NK-92 treated with Interleukin-12 subunit alpha and Interleukin-12 subunit beta, amount 100 ng/mL, for 24 hours (cell line): ENCODE measurements at regions not wholly inside any gene's neighbourhood (a gene's known extent, or its start where the extent isn't known, plus 50 kb on each side); places are given as distances from the start of the nearest gene placed in this dataset.

ENCODE experiments used
- DNase-seq: peaks from one replicate; lab custom pipeline; 2025; lab: John Stamatoyannopoulos, UW

DNA sequence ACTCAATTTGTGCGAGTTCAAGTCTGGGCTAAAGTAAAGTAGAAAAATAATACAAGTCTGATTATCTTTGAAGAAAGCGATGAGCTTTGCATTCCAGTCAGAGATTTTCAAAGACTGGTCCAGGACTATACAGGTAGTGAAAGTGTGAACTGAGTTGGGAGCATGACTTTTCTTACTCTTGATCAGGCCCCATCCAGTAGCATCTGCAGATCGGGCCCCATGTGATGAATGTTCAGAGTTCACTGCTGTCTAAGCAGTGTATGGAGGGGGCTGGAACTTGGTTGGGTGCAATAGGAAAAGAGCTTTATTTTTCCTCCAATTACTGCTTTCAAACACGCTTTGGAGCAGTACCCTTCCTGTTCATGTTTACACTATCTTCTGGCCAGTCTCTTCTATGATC is 747.4 kb upstream of the ID2 start:
- DNase-seq, result no peak

DNA sequence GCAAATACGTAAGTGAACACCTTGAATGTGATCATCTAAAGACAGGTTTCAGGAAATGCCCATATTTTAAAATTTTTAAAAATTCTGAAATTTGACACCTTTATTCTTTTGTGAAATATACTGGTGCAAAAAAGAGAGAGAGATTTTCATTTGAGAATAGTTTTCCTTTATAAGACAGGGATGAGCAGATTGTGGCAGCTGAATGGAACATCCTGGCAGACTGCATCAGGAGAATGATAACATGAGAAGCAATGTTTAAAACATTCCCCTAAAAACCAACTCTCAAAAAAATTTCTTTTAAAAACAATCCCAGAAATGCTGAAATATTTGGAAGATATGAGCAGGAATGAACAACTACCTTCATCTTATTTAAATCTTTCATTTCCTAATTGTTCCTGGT is 744.8 kb upstream of the ID2 start:
- DNase-seq, result no peak

DNA sequence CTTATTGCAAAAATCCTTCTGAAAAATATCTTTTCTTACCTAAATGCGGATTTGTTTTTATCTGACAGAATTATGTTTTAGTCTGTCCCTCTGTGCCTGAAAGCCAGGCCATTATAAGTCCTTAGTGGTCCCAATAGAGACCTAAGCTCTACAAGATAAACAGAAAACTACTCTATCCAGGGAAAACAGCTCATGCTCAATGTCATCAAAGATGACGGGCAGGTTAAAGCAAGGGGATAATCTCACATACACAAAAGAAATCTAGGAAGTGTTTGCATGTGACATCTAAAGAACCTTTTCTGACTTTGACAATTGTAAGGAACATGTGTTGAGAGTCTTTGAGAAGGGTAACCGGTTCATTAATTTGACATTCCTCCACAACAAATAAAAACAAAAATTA is 741.1 kb upstream of the ID2 start:
- no peak for DNase-seq

DNA sequence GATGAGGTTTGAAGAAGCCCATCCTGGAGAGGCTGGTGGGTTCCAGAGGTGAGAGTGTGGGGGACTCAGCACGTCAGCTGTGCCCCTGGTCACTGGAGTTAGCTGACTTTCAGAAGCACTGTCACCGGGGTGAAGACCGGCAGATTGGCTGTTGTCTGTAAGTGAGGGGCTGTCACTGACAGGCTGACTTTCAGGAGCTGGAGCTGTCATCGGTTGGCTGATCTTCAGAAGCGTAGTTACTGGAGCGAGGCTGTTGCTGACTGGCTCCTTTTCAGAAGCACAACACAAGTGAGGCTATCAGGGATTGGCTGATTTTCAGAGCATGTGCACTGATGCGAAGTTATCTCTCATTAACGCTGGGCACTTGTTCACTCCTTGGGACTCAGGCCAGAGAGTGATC is 738.4 kb upstream of the ID2 start:
- DNase-seq, result no peak

DNA sequence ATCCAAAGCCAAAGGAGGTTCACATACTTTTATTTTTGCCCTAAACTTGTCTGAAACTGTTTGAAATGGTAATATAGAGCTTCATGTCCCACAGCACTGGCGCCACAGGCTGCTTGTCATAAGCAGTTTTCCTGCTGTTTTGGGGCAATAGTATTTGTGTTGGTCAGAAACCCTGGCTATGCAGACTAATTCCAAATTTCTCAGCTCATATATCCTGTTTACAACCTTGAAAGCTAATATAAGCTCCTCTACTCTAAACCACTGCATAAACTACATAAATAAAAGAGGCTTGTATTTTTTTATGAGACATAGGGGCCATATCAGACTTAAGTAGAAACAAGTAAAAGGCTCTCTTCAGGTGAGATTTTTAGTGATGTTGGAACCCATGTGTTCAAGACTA is 736.8 kb upstream of the ID2 start:
- no peak for DNase-seq

DNA sequence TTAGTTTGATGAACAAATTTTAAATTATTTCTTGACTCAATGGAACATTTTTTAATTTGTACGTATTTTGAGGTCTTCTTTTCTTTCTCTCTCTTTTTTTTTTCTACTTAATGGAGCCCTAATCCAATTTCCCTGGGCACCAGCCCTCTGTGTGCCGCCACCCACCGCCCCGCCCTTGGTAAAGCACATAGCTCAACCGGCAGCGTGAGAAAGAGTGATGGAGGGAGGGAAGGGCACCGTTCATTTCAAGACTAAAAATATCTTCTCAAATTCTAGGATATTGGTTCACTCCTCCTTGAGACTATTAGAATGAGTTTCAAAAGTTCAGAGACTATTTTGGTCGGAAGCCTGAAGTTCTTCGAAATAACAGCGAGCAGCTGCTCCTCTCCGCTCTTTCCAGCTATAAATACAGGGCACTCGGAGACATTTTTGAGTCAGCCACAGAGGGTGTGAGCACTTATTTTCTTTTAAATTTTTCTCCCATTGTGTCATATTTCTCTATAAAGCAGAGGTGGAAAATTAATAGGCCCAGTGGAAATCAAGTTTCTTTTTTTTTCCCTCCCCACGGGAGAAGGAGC is 731.7 kb upstream of the ID2 start:
- DNase-seq, result no peak

DNA sequence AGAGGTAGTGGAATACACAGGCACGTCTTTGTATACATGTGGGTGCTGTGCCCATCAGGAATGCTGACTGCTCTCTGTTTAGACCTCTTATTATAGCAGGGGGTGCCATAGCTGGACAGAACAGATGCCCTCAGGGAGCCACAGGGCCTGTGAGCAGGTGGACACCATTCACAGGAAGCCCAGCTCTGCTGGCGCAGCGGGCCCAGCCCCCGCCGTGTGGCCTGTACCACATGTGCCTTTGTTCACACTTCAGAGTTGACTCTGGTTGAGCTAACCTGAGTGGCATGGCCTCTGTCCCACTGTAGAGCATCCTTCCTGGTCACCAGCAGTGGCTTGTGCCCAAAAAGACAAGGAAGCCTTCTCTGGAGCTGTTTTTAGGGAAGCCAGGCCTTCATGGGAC is 730.9 kb upstream of the ID2 start:
- no peak for DNase-seq

DNA sequence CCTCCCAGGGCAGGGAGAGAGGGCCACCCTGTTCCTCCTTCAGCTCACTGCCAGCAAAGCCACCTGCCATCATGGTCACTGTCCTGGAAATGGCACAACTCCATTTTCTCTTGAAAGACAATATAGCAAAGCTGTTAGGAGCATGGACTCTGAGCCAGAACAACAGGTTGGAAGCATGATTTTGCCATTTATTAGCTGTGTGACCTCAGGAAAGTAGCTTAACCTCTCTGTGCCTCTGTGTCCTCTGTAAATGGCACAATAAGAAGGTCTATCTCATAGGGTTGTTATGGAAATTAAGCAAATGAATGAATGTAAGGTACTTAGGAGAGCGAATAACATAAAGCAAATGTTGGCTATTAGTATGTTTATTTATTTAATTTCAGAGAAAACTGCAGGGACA is 730.4 kb upstream of the ID2 start:
- DNase-seq, result no peak

DNA sequence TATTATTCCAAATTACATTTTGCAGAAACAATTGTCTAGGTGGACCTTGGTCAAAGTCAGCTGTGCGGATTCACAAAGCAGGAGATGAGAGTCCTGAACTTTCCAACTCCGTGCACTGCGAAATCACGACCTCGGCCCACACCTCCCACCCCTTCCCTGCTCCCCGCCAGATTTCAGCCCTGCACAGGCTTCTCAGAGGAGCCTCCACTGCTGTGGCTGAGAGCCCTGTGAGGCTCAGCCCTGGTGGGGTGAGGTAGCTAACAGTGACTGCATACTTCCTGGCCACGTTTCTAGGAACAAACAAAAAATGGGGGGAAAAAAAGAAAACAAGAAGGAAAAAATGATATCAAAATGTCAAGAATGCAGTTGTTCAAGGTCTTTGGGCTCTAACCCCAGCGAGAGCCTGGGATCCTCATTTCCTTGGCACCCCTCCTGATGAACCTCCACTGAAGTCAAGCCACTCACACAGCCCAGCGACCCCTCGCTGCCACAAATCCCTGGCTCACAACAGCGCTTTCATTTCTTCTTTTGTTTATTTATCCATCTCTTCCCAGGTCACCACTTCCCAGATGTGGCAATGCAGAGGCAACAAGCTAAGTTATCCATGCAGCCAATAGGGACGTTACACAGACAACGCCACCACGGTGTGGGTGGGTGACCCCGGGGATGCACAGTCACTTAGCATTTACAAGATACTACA is 729.7 kb upstream of the ID2 start:
- DNase-seq, result no peak

DNA sequence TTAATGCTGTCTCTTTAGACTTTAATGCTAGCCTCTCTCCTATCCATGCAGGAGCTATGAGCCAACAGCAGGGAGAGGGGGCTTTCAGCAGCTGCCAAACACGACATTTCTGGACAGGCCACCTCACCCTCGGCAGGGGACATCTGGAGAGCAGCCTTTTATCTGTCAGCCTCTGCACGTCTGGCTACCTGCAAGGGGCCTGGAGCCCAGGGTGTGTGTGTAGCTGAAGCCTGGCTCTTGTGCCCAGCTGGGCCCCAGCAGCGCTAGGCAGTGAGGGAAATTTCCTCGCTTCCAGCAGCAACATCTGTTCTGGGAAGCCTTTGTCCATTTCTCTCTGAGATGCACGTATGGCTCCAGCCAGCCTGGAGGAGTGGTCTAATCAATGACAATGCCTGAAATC is 728.7 kb upstream of the ID2 start:
- DNase-seq, result no peak

DNA sequence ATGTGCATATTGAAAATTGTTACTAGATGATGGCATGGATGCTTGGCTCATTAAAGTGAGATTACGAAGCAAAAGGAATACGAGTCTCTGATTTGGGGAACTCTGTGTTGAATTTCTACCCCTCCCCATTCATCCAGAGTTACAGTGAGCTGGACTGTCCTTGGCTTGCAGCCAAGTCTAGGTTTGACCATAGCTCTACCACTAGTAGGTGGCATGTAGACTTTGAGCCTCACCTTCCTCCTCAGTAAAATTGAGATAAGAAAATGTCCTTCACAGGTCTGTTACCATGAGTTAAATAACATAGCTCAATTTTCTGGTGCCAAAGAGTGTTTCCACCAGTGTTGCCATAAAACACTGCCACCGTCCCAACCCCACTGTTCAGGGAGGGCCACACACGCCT is 727.6 kb upstream of the ID2 start:
- DNase-seq, result no peak

DNA sequence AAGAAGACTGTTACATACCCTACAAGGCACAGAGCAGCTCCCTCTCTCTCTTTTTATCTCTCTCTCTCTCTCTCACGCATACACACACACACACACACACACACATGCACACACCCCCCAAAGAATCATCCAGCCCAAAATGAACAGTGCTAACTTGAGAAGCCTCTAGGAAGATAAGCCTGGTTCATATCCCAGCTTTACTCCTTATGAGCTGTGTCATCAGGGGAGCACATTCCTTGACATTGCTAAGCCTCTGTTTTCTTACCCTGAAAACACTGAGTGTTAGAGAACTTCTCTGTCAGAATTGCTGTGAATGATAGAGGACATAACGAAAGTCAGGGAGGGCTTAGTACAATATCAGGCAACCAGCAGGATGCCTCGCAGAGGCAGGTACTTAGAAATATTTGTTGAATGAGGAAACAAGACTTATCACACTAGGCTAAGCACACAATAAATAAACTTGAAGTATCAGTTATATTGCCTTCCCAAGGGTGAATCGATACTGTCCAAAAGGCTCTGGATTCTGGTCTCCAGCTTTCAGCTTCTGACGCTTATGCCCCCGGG is 725.6 kb upstream of the ID2 start:
- DNase-seq, result no peak

DNA sequence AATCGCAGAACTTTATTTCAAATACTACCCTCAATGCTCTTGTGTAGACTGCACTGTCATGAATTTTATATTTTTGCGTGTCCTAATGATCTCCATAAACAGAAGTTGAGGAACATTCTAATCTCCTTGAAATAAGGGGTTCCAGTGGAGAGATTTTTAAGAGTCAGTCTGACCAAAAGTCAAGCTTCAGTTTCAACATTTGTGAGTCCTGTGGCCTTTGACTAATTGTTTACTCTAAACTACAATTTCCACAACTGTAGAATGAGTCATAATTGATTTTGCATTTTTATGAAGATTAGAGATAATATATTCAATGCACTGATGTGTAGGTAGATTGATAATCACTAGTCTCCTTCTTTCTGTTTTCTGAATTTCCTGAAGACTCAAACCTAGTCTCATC is 720.3 kb upstream of the ID2 start:
- DNase-seq, result no peak

DNA sequence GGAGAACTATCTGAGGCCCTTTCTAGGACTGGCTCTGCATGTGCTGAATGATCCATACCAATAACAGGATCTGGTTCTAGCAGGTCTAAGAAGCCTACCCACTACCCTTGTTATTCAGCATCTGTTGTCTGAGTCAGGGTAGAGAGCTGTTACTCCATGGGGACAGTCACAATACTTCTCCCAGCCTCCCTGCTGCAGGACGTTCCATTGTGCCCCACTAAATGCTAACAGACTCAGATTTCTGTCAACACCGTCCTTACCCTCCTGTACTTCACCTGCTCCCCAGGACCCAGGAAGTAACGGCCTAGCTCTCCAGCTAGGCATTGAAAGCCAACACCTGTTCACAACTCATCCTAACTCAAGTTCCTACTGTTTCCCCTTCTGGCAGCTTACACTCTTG is 719.7 kb upstream of the ID2 start:
- DNase-seq, result no peak

DNA sequence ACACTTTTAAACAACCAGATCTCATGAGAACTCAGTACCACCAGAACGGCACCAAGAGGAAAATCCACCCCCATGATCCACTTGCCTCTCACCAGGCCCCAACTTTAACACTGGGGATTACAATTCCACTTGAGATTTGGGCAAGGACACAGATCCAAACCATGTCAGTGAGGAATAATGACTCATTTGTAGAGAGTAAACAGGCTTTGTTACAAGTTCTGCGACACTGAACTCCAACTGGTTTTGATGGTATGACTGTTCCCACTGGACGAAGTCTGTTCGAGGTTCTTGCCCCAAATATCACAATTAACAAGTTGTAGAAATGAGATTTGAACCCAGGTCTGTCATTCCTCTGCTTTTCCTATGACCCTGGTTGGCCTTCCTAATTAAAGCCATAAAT is 718.1 kb upstream of the ID2 start:
- DNase-seq, result no peak

DNA sequence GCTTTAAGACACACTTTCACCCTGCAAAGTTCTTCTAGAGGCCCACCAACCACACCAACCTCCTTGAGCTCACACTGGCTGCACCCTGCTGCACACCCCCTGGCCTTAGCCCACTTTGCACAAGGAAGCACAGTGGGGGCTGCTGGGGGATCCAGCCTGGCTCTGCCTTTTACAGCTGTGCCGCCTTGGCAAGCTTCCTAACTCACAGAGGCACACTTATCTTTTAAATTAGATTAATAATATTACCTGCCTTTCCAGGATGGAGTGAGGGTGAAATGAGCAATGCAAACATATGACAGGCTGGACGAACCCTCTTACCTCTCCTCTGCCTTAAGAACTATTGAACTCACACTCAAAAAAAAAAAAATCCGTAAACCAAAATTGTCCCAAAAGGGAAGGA is 715.8 kb upstream of the ID2 start:
- DNase-seq, result no peak

DNA sequence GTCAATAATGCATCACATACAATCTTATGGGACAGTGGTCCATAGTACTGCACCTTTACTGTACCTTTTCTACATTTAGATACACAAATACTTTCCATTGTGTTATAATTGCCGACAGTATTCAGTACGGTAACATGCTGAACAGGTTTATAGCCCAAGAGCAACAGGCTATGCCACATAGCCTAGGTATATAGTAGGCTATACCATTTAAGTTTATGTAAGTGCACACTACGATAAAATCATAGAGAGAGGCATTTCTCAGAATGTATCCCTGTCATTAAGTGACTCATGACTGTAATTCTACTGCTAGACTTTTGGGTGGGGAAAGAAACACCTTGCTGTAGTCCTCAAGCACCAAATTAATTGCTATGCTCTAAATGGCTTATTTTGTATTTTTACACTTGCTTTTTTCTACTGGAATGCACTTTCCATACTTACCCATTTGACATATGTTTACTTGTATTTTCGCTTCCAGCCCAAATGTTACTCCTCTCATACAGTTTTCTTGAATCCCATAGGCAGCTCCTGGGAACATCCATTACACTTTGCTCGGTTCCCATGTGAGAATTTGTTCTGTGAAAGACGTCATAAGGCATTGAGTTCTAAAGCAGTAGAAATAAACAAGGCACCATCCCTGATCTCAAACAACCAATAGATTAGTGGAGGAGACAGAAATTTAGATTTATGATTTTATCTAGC is 714.0 kb upstream of the ID2 start:
- no peak for DNase-seq

DNA sequence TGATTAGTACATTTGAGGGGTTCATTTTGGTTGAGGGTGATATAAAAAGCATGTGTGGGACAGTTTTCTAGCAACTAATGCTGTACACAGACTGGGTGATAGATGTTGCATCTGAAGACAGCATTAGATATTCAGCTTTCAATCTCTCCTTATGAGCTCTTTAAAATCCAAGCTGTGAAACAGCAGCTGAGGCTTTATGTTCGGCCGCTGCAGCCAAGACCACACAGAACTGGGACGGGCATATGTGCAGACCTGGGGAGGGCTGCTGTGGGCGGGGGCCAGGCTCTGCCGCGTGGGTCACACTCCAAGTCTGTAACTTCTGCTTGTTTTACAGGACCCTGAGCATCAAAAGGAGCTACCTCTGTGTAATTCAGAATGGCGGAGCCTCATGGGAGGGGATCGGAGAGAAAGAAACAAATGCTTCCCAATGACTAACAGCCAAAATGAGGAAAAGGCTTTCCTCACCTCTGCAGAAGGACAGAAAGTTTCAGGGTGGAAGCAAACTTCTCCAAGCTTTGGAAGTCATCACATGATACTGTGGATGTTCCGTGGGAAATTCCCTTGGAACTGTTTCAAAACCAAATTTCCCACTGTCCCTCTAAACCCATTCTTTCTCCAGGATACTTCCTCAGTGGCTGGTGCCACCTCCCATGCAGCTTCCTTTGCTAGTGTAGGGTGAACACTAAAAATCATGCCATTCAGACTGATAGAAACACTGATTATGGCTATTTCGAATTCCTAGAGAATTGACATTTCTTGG is 711.9 kb upstream of the ID2 start:
- DNase-seq, result no peak

DNA sequence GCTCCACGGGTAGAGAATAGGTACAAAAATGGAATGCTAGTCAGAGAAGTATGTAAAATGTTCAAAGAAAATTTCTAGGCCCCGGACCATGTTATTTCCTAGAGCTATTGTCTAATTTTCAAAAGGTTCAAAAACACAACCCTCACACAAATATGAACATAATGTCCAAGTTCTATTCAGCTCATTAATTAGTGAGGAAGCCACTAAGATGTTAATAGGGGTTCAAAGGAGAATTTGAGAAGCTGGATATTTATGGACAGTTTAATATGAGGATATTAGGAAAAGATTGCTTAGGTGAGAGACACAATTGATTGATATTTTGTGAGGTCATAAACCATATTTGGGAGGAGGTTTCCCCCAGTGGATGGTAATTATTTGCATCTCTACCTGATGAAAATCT is 710.6 kb upstream of the ID2 start:
- DNase-seq, result no peak

DNA sequence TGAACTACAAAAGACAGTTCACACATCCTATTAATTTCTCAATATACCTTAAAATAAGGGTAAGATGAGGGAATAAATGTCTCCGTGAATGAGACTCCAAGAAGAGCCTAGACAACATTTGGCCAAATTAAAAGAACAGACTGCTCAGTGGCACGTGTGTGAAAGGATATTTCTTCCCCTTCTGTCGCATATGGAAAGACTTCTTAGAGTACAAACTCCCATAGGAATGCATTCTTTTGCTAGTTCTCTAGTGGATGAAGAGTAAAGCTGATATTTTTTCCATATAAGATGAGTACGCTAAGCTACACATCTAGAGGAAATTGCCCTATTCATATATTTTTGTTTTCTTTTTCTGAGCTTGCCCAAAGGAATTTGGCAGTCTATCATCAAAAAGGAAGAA is 710.0 kb upstream of the ID2 start:
- no peak for DNase-seq

DNA sequence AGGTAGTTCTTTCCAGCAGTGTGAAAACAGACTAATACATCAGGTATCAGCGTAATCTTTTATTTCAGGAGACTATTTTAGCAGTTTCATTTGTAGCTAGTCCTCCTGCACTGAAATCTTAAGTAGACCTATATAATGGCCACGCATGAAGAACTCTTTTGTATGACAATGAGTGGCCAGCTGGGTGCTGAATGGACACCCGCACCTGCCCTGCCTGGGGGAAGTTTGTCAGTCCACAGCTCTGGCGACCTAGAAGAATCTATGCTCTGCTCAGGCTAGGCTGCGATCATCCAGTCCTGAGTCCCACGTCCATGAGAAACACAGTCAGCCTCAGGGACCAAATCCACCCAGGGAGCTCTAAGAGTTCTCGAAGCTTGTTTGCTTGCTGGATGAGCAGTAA is 709.2 kb upstream of the ID2 start:
- no peak for DNase-seq

DNA sequence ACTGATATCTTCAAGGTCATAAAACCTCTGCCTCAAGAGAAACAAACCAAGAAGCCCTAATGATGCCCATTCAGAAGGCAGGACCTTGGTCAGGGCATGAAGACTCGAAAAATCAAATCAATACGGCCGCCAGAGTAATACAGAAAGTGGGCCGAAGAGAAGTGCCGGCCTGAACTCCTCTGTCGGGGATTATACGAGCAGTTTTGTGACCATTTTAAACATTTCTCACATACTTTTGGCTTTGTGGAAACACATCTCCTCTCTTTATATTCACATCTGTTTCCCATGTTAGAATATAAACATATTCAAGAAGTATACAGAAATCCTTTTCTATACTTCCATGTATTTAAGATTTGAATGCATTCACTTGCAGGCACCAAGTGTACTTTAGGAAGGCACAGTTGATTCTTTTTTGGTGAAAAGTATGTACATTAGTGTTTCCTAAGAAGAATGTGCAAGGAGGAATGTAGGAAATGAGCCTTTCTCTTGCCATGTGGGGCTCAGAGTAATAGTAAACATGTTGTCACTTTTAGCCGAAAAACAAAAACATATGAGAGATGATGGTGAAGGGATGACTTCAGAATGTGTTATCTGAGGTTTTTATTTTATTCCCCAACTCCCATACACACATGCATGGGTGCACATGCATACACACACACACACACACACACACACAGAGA is 707.9 kb upstream of the ID2 start:
- no peak for DNase-seq
